Prostate gland (tissue), 2 donors: ENCODE measurements at regions not wholly inside any gene's neighbourhood (a gene's known extent, or its start where the extent isn't known, plus 50 kb on each side); places are given as distances from the start of the nearest gene placed in this dataset.

ENCODE experiments used
- POLR2A ChIP-seq: fragments of 450-650 bp; IDR thresholded peaks from one replicate; pipeline ENCODE4 v1.6.1; 2016; ENCODE audit warnings: antibody characterized with exemption, mild to moderate bottlenecking
- TF ChIP-seq, protein P1 (sequence below), 4 experiments: fragments of 200-600 bp in 2 of 4; fragments of 450-650 bp in 2 of 4; sonication (generic) in 2 of 4; IDR thresholded peaks; 1 replicate in 3 of 4; 2 replicates in 1 of 4; pipeline ENCODE4 v1.5.1; 2016 to 2019; ENCODE audit warnings: antibody characterized with exemption in 4 of 4, mild to moderate bottlenecking in 2 of 4, moderate library complexity in 2 of 4

GRCh38 chr5:142233083-142234032, 91.5 kb downstream of the SPRY4 start:
- TF ChIP-seq, protein P1, sequence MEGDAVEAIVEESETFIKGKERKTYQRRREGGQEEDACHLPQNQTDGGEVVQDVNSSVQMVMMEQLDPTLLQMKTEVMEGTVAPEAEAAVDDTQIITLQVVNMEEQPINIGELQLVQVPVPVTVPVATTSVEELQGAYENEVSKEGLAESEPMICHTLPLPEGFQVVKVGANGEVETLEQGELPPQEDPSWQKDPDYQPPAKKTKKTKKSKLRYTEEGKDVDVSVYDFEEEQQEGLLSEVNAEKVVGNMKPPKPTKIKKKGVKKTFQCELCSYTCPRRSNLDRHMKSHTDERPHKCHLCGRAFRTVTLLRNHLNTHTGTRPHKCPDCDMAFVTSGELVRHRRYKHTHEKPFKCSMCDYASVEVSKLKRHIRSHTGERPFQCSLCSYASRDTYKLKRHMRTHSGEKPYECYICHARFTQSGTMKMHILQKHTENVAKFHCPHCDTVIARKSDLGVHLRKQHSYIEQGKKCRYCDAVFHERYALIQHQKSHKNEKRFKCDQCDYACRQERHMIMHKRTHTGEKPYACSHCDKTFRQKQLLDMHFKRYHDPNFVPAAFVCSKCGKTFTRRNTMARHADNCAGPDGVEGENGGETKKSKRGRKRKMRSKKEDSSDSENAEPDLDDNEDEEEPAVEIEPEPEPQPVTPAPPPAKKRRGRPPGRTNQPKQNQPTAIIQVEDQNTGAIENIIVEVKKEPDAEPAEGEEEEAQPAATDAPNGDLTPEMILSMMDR (IDR thresholded peaks at IDR 0.05) = no peak
- no peak for TF ChIP-seq POLR2A
